Suppressor macrophage treated with lipopolysaccharide for 1 hour (primary cell): ENCODE measurements at regions not wholly inside any gene's neighbourhood (a gene's known extent, or its start where the extent isn't known, plus 50 kb on each side); places are given as distances from the start of the nearest gene placed in this dataset.

Experiments
- DNase-seq, 3 donors: peaks; one replicate each; pipeline ENCODE4 v3.0.0-alpha.2; 2020 to 2022

DNA sequence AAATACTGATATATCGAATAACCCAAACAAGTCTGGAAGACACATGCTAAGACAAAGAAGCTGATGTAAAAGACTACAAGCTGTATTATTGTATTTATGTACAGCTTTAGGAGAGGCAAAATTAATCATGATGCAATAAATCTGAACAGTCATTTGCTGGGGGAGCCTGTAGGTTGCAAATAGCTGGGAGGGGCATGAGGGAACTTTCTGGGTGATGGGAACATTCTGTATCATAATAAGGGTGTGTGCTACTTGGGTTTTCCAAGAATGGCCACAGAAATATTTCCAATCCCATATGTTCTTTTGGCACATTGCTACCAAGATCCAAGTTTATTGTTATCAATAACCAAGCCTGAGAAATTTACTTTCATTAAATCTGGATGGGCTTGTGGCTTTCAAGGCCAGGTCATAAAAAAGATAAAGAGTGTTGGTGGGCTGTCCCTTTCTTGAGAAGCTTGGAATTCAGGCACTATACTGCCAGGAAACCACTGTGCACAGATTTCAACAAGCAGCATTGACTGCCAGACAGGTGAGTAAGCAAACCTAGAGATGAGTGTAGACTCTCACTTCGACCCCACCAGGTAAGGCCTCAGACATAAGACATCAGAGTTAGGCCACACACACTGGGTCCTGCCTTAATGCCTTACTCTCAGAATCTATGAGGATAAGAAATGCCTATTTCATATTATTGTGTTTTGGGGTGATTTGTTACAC, 629.7 kb upstream of the FZD8 start:
- no peak for DNase-seq

DNA sequence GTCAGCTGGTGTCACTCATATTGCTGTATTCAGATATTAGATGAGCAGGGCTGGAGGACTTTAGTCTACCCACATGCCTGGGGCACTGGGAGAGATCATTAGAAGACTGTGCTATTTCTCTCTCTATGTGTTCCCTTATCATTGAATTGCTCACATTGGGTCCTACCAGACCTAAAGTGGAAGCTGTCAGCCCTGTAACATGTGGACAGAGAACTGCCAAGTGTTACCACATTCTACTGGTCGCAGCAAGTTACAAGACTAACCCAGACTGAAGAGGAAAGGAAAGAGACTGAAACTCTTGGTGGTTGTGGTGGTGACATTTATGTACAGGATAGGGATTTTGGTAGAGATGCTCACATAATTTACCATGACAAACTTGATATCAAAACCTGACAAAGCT, 627.1 kb upstream of the FZD8 start:
- no peak for DNase-seq

DNA sequence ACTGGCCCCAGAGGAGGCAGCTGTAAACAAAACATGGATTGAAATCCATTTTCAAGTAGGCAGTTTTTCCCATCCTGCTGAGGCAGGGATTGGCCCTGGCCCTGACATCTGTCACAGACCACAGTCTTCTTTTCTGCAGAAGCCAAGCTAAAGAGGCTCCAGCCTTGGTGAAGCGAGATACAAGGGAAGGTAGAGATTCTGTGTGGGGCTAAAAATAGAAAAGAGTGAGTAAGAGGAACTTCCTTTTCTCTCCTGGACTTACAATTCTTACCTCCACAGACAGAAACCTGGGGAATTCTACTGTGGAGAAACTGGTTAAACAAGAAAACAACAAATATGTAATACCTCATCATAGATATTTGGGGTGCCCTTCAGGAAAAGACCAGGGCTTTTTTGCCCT, 624.8 kb upstream of the FZD8 start:
- DNase-seq: no peak

GRCh38 chr10:36265741-36266140, 623.6 kb upstream of the FZD8 start:
- no peak for DNase-seq

DNA sequence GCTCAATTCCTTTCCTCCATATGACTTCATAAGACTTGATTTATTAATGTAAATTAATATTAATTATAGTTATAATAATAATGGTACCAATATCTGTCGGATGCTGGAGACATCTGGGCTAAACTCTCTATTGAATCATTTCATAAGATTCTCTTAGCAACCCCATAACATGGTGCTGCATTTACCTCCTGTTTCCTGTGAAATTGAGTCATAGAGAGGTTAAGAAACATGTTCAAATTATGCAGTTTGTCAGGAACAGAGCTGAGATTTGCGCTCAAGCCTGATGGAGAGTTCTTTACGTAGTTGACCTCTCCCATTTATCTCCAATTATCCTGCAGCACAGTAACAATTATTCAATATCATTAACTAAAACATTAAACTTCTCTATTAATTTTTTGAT, 621.8 kb upstream of the FZD8 start:
- no peak for DNase-seq

DNA sequence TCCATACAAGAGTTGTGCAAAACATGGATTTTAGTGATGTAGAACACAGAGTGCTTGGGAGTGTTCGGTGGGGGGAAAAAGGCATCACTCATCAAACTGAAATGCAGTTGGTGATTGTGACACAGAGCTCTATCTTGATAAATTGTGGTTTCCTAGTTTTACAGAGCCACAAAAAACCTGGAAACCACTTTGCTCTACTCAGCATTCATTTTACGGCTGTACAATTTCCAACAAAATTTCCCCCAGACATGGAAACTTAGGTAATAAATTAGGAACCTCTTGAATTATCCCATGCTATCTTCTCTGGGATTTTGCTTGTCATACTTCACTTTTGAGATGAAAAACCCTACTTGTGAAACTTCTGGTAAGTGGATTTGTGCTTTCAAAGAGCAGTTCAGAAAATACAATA, 614.9 kb upstream of the FZD8 start:
- no peak for DNase-seq

DNA sequence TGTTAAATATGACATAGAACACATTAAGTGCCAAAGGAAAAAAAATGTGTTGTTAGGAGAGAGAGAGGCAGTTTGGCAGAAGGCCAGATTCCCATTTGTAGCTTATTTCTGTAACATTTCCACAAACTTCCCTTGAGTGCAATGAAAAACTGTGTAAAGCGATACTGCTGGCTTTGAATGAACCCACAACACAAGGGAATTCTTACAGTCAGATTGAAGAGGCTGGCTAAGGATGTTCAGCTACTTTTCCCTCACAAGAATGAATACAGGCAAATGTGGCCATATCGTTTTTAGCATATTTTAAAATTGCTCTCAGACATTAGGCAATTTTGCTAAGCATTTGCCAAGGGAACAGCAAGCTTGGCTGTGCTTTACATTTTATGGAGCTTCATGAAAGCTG, 614.1 kb upstream of the FZD8 start:
- no peak for DNase-seq

DNA sequence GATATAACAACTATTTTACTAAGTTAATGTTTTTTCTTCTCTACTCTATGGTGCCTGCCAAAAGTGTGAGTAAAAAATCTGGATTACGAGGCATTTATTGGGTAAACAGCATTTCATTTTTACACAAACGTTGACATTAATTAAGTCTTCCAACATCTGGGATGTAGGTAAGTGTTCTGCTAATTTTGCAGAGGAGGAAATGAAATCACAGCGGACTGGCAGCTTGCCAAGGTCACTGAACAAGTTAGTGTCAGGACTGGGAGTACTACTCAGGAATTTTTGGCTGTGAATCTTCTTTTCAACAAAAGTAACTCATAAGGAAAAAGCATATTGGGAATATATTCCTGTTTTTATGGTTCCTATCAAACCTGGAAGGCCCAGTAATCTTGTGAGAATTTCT, 612.1 kb upstream of the FZD8 start:
- no peak for DNase-seq

DNA sequence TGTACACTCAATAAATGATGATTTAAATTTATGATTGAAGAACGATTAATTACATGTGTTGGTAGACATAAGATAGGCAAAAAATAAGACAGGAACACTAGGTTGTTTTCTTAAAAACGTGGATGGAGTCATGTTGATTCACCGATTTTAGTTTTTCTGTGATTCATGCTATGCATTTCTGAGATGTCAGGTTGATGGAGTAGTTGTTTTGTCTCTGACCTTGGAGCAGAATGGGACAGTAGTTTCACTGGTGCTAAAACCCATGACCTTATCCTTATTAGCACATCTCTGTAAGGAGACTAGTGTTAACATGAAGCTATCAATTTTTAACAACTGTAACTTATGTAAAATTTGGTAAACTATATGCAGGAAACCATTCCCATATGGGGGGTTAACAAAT, 611.6 kb upstream of the FZD8 start:
- no peak for DNase-seq

DNA sequence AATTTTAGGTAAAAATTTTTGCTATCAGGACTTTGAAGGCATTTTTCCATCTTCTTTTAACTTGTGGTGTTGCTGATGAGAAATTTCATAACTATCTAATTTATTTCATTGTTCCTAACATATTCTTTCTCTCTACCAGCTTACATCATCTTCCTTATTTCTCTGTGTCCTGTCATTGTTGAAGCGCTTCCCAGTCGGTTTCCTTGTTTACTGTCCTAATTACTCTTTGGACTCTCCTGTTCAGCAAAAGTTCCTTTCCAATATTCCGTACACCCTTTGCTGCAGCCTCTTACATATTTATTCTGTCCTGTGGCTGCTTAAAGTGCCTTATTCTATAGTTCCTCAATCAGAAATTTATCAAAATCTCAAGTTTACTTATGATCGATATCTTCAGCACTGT, 609.0 kb upstream of the FZD8 start:
- DNase-seq: no peak

- no peak for DNase-seq
These were observed 606.3 kb upstream of the FZD8 start for GRCh38 chr10:36248304-36248981.

GRCh38 chr10:36247478-36247877, 605.4 kb upstream of the FZD8 start:
- DNase-seq: no peak

- DNase-seq: no peak
These were observed 594.8 kb upstream of the FZD8 start for GRCh38 chr10:36236931-36237330.

- DNase-seq: no peak
These were observed 594.2 kb upstream of the FZD8 start for GRCh38 chr10:36236341-36236740.

DNA sequence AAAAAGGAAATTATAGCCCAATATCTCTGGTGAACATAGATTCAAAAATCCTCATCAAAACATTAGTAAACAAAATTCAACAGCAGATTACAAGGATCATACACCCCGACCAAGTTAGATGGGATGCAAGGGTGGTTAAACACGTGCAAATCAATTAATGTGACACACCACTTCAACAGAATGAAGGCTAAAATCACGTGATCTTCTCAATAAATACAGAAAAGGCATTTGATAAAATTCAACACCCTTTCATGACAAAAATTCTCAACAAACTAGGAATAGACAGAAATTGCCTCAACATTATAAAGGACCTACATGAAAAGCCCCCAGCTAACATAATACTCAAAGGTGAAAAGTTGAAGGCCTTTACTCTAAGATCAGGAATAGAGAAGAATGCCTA, 590.8 kb upstream of the FZD8 start:
- no peak for DNase-seq

GRCh38 chr10:36224431-36224985, 582.4 kb upstream of the FZD8 start:
- no peak for DNase-seq

- no peak for DNase-seq
These were observed 579.0 kb upstream of the FZD8 start for GRCh38 chr10:36221101-36221500.

- no peak for DNase-seq
These were observed 578.1 kb upstream of the FZD8 start for GRCh38 chr10:36220151-36220550.

DNA sequence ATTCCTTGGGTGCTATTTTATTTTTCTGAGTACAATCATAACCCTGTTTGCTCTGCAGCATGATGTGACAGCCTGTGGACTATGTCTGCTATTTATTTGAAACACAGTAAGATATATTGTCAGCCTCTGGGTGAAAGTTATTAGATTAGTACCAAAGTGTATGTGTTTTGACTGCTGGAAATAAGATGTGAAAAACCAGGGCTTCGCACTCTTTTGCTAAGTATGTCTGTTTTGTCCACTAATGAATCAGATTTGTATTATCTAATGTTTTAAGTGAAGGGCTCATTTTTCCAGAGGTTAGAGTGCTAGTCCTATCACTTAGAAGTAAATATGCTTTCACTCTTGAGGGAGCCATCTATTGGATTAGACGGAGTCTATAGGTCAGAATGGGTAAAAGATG, 569.8 kb upstream of the FZD8 start:
- DNase-seq: no peak

- DNase-seq: no peak
These were observed 567.4 kb upstream of the FZD8 start for GRCh38 chr10:36209480-36209879.

DNA sequence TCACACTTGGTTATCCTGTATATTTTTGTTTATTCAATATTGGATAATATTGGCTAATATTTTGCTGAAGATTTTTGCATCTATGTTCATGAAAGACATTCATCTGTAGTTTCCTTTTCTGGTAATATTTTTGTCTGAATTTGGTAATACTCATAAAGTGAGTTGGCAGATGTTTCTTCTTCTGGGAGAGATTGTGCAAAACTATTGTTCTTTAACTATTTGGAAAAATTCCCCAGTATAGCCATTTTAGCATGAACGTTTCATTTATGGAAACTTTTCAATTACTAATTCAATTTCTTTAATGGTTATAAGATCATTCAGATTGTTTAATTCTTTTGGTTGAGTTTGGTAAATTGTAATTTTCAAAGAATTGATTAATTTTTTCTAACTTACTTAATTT, 560.8 kb upstream of the FZD8 start:
- no peak for DNase-seq

DNA sequence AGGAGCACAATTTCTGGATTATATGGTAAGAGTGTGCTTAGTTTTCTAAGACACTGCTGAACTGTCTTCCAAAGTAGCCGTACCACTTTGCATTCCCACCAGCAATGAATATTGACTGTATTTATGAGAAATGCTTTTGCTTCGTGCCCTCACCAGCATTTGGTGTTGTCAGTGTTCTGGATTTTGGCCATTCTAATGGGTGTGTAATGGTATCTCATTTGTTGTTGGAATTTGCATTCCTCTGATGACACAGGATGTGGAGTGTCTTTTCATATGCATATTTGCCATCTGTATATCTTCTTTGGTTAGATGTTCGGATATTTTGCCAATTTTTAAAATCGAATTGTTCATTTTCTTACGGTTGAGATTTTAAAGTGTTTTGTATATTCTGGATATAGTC, 558.5 kb upstream of the FZD8 start:
- no peak for DNase-seq

GRCh38 chr10:36198322-36198721, 556.2 kb upstream of the FZD8 start:
- DNase-seq: no peak

DNA sequence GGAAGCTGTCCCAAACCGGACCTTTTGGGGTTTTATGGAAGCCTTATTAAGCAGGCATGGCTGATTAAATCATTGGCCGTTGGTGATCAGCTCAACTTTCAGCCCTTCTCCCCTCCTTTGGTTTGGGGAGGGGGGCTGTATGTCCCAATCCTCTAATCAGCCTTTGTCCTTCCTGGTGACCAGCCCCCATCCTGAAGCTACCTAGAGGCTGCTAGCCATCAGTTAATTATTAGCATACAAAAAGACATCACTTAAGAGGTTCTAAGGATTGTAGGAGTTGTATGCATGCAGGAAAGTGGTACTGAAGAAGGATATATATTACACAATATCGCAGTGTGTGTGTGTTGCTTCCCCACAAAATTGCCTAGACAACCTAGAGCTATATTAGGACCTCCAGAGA, 553.3 kb upstream of the FZD8 start:
- DNase-seq: no peak

GRCh38 chr10:36194276-36194675, 552.2 kb upstream of the FZD8 start:
- DNase-seq: no peak
